Loucy (cell line): ENCODE measurements at regions not wholly inside any gene's neighbourhood (a gene's known extent, or its start where the extent isn't known, plus 50 kb on each side); places are given as distances from the start of the nearest gene placed in this dataset.

Source experiments
- H2AFZ ChIP-seq: fragments of 200-600 bp; sonication (generic); 2 replicates; pipeline ENCODE4 v1.6.0; 2016; ENCODE audit warnings: antibody characterized with exemption, mild to moderate bottlenecking, low read length, moderate library complexity
- H3F3A ChIP-seq: fragments of 200-600 bp; 2 replicates; pipeline ENCODE4 v1.6.0; 2016; ENCODE audit warnings: antibody characterized with exemption, low read depth, mild to moderate bottlenecking
- H3K27me3 ChIP-seq: fragments of 200-600 bp; sonication (generic); 2 replicates; pipeline ENCODE4 v1.6.1; 2014; ENCODE audit warnings: low read length, mild to moderate bottlenecking; ENCODE audit not compliant: insufficient read depth, poor library complexity, severe bottlenecking
- H3K36me3 ChIP-seq: fragments of 200-600 bp; sonication (generic); 2 replicates; pipeline ENCODE4 v1.6.1; 2016; ENCODE audit warnings: low read length; ENCODE audit not compliant: insufficient read depth
- H3K4me1 ChIP-seq: fragments of 200-600 bp; sonication (generic); 2 replicates; pipeline ENCODE4 v1.5.1; 2014; ENCODE audit warnings: low read length, mild to moderate bottlenecking; ENCODE audit not compliant: insufficient read depth, poor library complexity, severe bottlenecking
- H3K4me2 ChIP-seq: fragments of 200-600 bp; sonication (generic); 2 replicates; pipeline ENCODE4 v1.6.0; 2014; ENCODE audit warnings: antibody characterized with exemption, low read length, low read depth, mild to moderate bottlenecking; ENCODE audit not compliant: poor library complexity, severe bottlenecking
- H3K4me3 ChIP-seq: fragments of 200-600 bp; sonication (generic); 2 replicates; pipeline ENCODE4 v1.5.1; 2014; ENCODE audit warnings: low read length, mild to moderate bottlenecking, mixed read lengths; ENCODE audit not compliant: poor library complexity, severe bottlenecking
- H3K79me2 ChIP-seq: fragments of 200-600 bp; sonication (generic); 2 replicates; pipeline ENCODE4 v1.6.1; 2014; ENCODE audit warnings: low read length; ENCODE audit not compliant: insufficient read depth
- H3K9ac ChIP-seq: fragments of 200-600 bp; sonication (generic); 2 replicates; pipeline ENCODE4 v1.6.0; 2014; ENCODE audit warnings: mild to moderate bottlenecking, low read depth, low read length, moderate library complexity; ENCODE audit not compliant: poor library complexity, severe bottlenecking
- H3K9me2 ChIP-seq: fragments of 200-600 bp; sonication (generic); replicated peaks from 2 replicates; pipeline ENCODE4 v1.6.1; 2016; ENCODE audit warnings: low read depth, low read length, mixed read lengths
- H3K9me3 ChIP-seq: fragments of 200-600 bp; sonication (generic); 2 replicates; pipeline ENCODE4 v1.6.1; 2014; ENCODE audit warnings: mild to moderate bottlenecking, antibody characterized with exemption, low read length, low read depth; ENCODE audit not compliant: insufficient read depth
- H4K20me1 ChIP-seq: fragments of 200-600 bp; sonication (generic); 2 replicates; pipeline ENCODE4 v1.6.0; 2014; ENCODE audit warnings: antibody characterized with exemption, low read length, mild to moderate bottlenecking; ENCODE audit not compliant: insufficient read depth, poor library complexity, severe bottlenecking
- EZH2phosphoT487 ChIP-seq: fragments of 200-600 bp; IDR thresholded peaks from 2 replicates; pipeline ENCODE4 v1.6.1; 2018; ENCODE audit warnings: antibody characterized with exemption, mild to moderate bottlenecking, moderate library complexity, borderline replicate concordance
- TF ChIP-seq, protein P1 (sequence below): fragments of 200-600 bp; sonication (generic); conservative IDR thresholded peaks from 2 replicates; pipeline ENCODE4 v1.5.1; 2014; ENCODE audit warnings: mild to moderate bottlenecking, antibody characterized with exemption, low read length

DNA sequence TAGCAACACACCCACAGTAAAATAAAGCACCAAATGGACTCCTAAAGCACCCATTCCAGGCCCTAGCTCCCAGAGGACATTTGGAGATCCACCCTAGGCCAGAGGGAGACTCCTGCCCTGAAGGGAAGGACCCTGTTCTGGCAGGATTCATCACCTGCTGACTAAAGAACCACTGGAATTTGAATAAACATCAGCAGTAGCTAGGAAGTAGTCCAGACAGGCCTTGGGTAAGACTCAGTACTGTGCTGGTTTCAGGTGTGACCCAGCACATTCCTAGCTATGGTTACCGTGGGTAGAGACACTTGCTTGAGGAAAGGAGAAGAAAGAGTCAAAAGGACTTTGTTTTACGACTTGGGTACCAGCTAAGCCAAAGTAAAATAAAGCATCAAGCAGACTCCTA is 92.7 kb upstream of the LRRC7 start:
- Histone ChIP-seq H3K79me2 (no peaks in the 10 kb centered on the region), H3F3A (no peaks in the 10 kb centered on the region), H2AFZ (no peak overlapping the region), H3K27me3 (no peaks in the 10 kb centered on the region), H3K4me3 (no peak overlapping the region), H3K9ac (no peak overlapping the region), H3K4me1 (no peaks in the 10 kb centered on the region), H3K4me2 (no peak overlapping the region), H3K36me3 (no peaks in the 10 kb centered on the region), H3K9me3 (no peaks in the 10 kb centered on the region), H3K9me2 (no peaks in the 10 kb centered on the region), H4K20me1 (no peaks in the 10 kb centered on the region)
- no peak for TF ChIP-seq EZH2phosphoT487
- TF ChIP-seq, protein P1, sequence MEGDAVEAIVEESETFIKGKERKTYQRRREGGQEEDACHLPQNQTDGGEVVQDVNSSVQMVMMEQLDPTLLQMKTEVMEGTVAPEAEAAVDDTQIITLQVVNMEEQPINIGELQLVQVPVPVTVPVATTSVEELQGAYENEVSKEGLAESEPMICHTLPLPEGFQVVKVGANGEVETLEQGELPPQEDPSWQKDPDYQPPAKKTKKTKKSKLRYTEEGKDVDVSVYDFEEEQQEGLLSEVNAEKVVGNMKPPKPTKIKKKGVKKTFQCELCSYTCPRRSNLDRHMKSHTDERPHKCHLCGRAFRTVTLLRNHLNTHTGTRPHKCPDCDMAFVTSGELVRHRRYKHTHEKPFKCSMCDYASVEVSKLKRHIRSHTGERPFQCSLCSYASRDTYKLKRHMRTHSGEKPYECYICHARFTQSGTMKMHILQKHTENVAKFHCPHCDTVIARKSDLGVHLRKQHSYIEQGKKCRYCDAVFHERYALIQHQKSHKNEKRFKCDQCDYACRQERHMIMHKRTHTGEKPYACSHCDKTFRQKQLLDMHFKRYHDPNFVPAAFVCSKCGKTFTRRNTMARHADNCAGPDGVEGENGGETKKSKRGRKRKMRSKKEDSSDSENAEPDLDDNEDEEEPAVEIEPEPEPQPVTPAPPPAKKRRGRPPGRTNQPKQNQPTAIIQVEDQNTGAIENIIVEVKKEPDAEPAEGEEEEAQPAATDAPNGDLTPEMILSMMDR = no peak

DNA sequence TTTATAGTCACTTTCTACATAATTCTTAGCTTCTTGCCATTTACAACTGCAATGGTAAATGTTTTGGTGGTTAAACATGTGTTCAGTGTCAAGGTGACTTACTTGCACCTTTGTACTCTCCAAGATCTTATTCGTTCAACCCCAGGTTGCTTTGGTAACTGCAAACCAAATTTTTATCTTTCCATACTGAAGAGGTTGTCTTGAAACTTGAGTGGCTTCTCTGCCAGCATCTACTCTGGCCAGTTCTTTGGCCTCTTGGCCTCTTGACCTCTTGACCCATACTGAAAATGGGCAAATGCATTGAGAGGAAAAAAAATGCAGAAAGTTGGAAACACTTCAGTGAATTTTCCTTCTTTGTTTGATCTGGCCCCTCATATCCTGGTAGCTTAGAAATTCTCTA is 88.0 kb upstream of the LRRC7 start:
- no peaks in the 10 kb centered on the region for H3K9me2 ChIP-seq
- no peak overlapping the region for H3K9ac ChIP-seq
- H3K79me2 ChIP-seq = no peaks in the 10 kb centered on the region
- no peaks in the 10 kb centered on the region for H3K27me3 ChIP-seq
- H2AFZ ChIP-seq = no peak overlapping the region
- H3K4me3 ChIP-seq = no peak overlapping the region
- H3K4me2 ChIP-seq = no peak overlapping the region
- no peaks in the 10 kb centered on the region for H3K9me3 ChIP-seq
- H3F3A ChIP-seq = no peaks in the 10 kb centered on the region
- no peaks in the 10 kb centered on the region for H4K20me1 ChIP-seq
- H3K36me3 ChIP-seq = no peaks in the 10 kb centered on the region
- TF ChIP-seq, protein P1 = no peak
- no peak for TF ChIP-seq EZH2phosphoT487
- H3K4me1 ChIP-seq = no peaks in the 10 kb centered on the region

DNA sequence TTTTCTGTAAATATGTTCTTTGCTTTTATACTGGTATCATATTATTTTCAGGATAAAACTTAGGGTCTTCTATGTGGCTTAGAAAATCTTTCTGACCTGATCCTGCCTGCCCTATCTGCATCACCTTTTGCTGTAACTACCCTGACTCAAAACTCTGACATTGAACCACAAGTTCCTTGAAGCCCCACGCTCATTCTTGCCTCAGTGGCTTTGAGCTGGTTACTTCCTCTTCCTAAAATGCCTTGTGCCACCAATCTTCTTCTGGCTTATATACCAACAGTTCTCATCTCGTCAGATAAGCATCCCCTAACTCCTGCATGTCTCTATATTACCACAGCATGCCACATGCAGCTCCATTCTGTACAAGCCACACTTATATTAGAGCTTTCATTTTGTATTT is 84.5 kb upstream of the LRRC7 start:
- Histone ChIP-seq H4K20me1 (no peaks in the 10 kb centered on the region), H3K36me3 (no peaks in the 10 kb centered on the region), H2AFZ (0 out of 2 replicates have a peak overlapping the region, but pooled peaks have one; percentile 24), H3K9me2 (no peaks in the 10 kb centered on the region), H3K27me3 (no peaks in the 10 kb centered on the region), H3K9ac (no peak overlapping the region), H3K9me3 (no peaks in the 10 kb centered on the region), H3K4me2 (no peak overlapping the region), H3K79me2 (no peaks in the 10 kb centered on the region), H3K4me3 (no peak overlapping the region), H3F3A (no peaks in the 10 kb centered on the region), H3K4me1 (no peaks in the 10 kb centered on the region)
- TF ChIP-seq EZH2phosphoT487 = no peak
- TF ChIP-seq, protein P1 = no peak
